Neural cell (in vitro differentiated cells): ENCODE measurements at regions not wholly inside any gene's neighbourhood (a gene's known extent, or its start where the extent isn't known, plus 50 kb on each side); places are given as distances from the start of the nearest gene placed in this dataset.

Experiments used
- H2AFZ ChIP-seq: fragments of 200-600, 300-800 bp; sonication (generic), shearing (Covaris generic); 2 replicates; pipeline ENCODE4 v1.6.0; 2014; ENCODE audit warnings: low read depth, mild to moderate bottlenecking, antibody characterized with exemption, low read length, moderate library complexity
- H3F3A ChIP-seq: fragments of 200-600 bp; shearing (Covaris generic); 2 replicates; pipeline ENCODE4 v1.6.1; 2016; ENCODE audit warnings: mild to moderate bottlenecking, moderate library complexity, mixed read lengths, antibody characterized with exemption, low read length; ENCODE audit not compliant: insufficient read depth, poor library complexity, severe bottlenecking
- H3K27ac ChIP-seq: fragments of 200-600, 300-800 bp; sonication (generic), shearing (Covaris generic); 2 replicates; pipeline ENCODE4 v1.5.1; 2014; ENCODE audit warnings: mild to moderate bottlenecking, low read length, moderate library complexity
- H3K27me3 ChIP-seq: fragments of 300-800, 200-600 bp; sonication (generic), shearing (Covaris generic); 2 replicates; pipeline ENCODE4 v1.6.0; 2014; ENCODE audit warnings: mild to moderate bottlenecking, low read depth, low read length, moderate library complexity; ENCODE audit not compliant: insufficient read depth
- H3K36me3 ChIP-seq: fragments of 300-800, 200-600 bp; sonication (generic), shearing (Covaris generic); 2 replicates; pipeline ENCODE4 v1.5.1; 2014; ENCODE audit warnings: mild to moderate bottlenecking, antibody characterized with exemption, low read length, moderate library complexity; ENCODE audit not compliant: insufficient read depth
- H3K4me2 ChIP-seq: fragments of 300-800, 200-600 bp; sonication (generic), shearing (Covaris generic); 2 replicates; pipeline ENCODE4 v1.6.0; 2014; ENCODE audit warnings: mild to moderate bottlenecking, low read length
- H3K4me3 ChIP-seq: fragments of 300-800, 200-600 bp; sonication (generic), shearing (Covaris generic); 2 replicates; pipeline ENCODE4 v1.5.1; 2014; ENCODE audit warnings: mild to moderate bottlenecking, low read length, moderate library complexity
- H3K79me2 ChIP-seq: fragments of 200-600 bp; shearing (Covaris generic); replicated peaks from 2 replicates; pipeline ENCODE4 v1.6.0; 2014; ENCODE audit warnings: mild to moderate bottlenecking, low read length, moderate library complexity; ENCODE audit not compliant: insufficient read depth
- H3K9ac ChIP-seq: fragments of 300-800, 200-600 bp; sonication (generic), shearing (Covaris generic); 2 replicates; pipeline ENCODE4 v1.6.1; 2016; ENCODE audit warnings: mild to moderate bottlenecking, low read length, mixed read lengths
- H3K9me2 ChIP-seq: fragments of 200-600 bp; shearing (Covaris generic); 2 replicates; pipeline ENCODE4 v1.6.1; 2016; ENCODE audit warnings: mild to moderate bottlenecking, low read length, mixed read lengths; ENCODE audit not compliant: insufficient read depth
- H3K9me3 ChIP-seq: fragments of 200-600, 300-800 bp; sonication (generic), shearing (Covaris generic); 2 replicates; pipeline ENCODE4 v1.6.1; 2016; ENCODE audit warnings: mild to moderate bottlenecking, mixed run types, low read length, moderate library complexity, mixed read lengths
- H4K20me1 ChIP-seq: fragments of 200-600 bp; shearing (Covaris generic); 2 replicates; pipeline ENCODE4 v1.6.1; 2016; ENCODE audit warnings: mild to moderate bottlenecking, mixed run types; ENCODE audit not compliant: insufficient read depth
- EP300 ChIP-seq: fragments of 450-650 bp; conservative IDR thresholded peaks from 2 replicates; pipeline ENCODE4 v1.6.1; 2014; ENCODE audit warnings: antibody characterized with exemption, mild to moderate bottlenecking, moderate library complexity; ENCODE audit not compliant: poor library complexity, severe bottlenecking
- EZH2 ChIP-seq: fragments of 200-600, 300-800 bp; shearing (Covaris generic), sonication (generic); IDR thresholded peaks from 2 replicates; pipeline ENCODE4 v1.6.1; 2014; ENCODE audit warnings: antibody characterized with exemption, low read length, borderline replicate concordance, mild to moderate bottlenecking; ENCODE audit not compliant: insufficient read depth, poor library complexity, severe bottlenecking
- MXI1 ChIP-seq: fragments of 450-650 bp; conservative IDR thresholded peaks from 2 replicates; pipeline ENCODE4 v1.6.1; 2014; ENCODE audit warnings: antibody characterized with exemption, mild to moderate bottlenecking; ENCODE audit not compliant: poor library complexity, severe bottlenecking
- POLR2AphosphoS5 ChIP-seq: IDR thresholded peaks from 2 replicates; pipeline ENCODE4 v1.6.1; 2012
- RAD21 ChIP-seq: fragments of 450-650 bp; conservative IDR thresholded peaks from 2 replicates; pipeline ENCODE4 v1.6.1; 2014; ENCODE audit warnings: antibody characterized with exemption, mild to moderate bottlenecking, moderate library complexity
- SMC3 ChIP-seq: fragments of 450-650 bp; conservative IDR thresholded peaks from 2 replicates; pipeline ENCODE4 v1.6.1; 2014; ENCODE audit warnings: antibody characterized with exemption, mild to moderate bottlenecking, moderate library complexity; ENCODE audit not compliant: poor library complexity
- TAF1 ChIP-seq: IDR thresholded peaks from 2 replicates; pipeline ENCODE4 v1.6.1; 2012; ENCODE audit warnings: low read depth
- TF ChIP-seq, protein P1 (sequence below): fragments of 450-650 bp; IDR thresholded peaks from 2 replicates; pipeline ENCODE4 v1.5.1; 2014; ENCODE audit warnings: antibody characterized with exemption, mild to moderate bottlenecking, moderate library complexity; ENCODE audit not compliant: poor library complexity, severe bottlenecking
- TF ChIP-seq, protein P2 (sequence below): IDR thresholded peaks from 2 replicates; pipeline ENCODE4 v1.6.1; 2012; ENCODE audit warnings: borderline replicate concordance

DNA sequence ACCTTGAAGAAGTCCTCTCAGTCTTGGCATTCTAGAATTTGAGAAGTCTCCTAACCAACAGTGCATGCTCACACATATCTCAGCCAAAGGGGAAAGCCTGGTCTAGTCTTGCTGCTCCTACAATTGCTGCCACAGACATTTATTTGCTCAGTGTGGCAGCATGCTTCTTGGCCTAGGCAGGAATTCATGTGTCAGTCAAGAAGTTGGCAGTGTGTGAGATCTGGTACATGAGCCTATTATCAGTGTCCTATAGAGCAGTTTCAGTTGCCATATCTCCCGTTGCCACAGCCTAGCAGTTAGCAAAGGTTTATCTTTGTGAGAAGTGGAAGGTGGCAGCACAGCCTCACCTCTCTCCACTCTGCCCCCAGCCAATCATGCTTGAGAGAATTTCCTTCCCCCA, 176.9 kb upstream of the ARHGEF9 start:
- no peak overlapping the region for H3K27ac ChIP-seq
- no peaks in the 10 kb centered on the region for H3K36me3 ChIP-seq
- H3K27me3 ChIP-seq: no peaks in the 10 kb centered on the region
- H3K9me2 ChIP-seq: no peaks in the 10 kb centered on the region
- H3K9me3 ChIP-seq: no peaks in the 10 kb centered on the region
- H3K4me2 ChIP-seq: no peak overlapping the region
- no peak overlapping the region for H3K4me3 ChIP-seq
- no peaks in the 10 kb centered on the region for H4K20me1 ChIP-seq
- TF ChIP-seq RAD21: no peak
- no peak for TF ChIP-seq POLR2AphosphoS5
- TF ChIP-seq MXI1: no peak
- TF ChIP-seq, protein P1, sequence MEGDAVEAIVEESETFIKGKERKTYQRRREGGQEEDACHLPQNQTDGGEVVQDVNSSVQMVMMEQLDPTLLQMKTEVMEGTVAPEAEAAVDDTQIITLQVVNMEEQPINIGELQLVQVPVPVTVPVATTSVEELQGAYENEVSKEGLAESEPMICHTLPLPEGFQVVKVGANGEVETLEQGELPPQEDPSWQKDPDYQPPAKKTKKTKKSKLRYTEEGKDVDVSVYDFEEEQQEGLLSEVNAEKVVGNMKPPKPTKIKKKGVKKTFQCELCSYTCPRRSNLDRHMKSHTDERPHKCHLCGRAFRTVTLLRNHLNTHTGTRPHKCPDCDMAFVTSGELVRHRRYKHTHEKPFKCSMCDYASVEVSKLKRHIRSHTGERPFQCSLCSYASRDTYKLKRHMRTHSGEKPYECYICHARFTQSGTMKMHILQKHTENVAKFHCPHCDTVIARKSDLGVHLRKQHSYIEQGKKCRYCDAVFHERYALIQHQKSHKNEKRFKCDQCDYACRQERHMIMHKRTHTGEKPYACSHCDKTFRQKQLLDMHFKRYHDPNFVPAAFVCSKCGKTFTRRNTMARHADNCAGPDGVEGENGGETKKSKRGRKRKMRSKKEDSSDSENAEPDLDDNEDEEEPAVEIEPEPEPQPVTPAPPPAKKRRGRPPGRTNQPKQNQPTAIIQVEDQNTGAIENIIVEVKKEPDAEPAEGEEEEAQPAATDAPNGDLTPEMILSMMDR: no peak
- TF ChIP-seq, protein P2, sequence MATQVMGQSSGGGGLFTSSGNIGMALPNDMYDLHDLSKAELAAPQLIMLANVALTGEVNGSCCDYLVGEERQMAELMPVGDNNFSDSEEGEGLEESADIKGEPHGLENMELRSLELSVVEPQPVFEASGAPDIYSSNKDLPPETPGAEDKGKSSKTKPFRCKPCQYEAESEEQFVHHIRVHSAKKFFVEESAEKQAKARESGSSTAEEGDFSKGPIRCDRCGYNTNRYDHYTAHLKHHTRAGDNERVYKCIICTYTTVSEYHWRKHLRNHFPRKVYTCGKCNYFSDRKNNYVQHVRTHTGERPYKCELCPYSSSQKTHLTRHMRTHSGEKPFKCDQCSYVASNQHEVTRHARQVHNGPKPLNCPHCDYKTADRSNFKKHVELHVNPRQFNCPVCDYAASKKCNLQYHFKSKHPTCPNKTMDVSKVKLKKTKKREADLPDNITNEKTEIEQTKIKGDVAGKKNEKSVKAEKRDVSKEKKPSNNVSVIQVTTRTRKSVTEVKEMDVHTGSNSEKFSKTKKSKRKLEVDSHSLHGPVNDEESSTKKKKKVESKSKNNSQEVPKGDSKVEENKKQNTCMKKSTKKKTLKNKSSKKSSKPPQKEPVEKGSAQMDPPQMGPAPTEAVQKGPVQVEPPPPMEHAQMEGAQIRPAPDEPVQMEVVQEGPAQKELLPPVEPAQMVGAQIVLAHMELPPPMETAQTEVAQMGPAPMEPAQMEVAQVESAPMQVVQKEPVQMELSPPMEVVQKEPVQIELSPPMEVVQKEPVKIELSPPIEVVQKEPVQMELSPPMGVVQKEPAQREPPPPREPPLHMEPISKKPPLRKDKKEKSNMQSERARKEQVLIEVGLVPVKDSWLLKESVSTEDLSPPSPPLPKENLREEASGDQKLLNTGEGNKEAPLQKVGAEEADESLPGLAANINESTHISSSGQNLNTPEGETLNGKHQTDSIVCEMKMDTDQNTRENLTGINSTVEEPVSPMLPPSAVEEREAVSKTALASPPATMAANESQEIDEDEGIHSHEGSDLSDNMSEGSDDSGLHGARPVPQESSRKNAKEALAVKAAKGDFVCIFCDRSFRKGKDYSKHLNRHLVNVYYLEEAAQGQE: no peak
- no peak for TF ChIP-seq SMC3
- TF ChIP-seq TAF1: no peak
- no peak for TF ChIP-seq EZH2
- no peak for TF ChIP-seq EP300
- no peaks in the 10 kb centered on the region for H3K79me2 ChIP-seq
- H3F3A ChIP-seq: no peaks in the 10 kb centered on the region
- no peak overlapping the region for H2AFZ ChIP-seq
- no peak overlapping the region for H3K9ac ChIP-seq

DNA sequence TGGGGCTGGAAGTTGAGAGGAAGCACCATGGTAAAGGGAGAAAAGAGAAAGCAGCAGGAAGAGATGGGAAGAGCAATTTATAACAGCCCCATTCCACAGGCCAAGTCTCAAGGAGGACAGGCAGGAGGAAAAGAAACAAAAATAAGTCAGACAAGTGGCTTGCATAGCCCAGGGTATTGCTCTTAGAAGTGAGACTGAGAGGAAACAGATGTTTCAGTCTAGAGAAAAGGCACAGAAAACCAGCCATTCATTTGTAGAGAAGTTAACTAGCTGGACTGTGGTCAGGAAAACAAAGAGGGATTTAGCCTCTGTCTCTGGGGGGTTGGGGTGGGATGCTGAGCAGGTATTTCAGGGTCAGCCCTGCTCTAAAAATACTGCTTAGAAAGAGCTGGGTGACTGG, 175.0 kb upstream of the ARHGEF9 start:
- no peak overlapping the region for H3K4me2 ChIP-seq
- H3F3A ChIP-seq: no peaks in the 10 kb centered on the region
- H3K9me2 ChIP-seq: no peaks in the 10 kb centered on the region
- H3K79me2 ChIP-seq: no peaks in the 10 kb centered on the region
- H3K36me3 ChIP-seq: no peaks in the 10 kb centered on the region
- H3K27me3 ChIP-seq: no peaks in the 10 kb centered on the region
- H3K27ac ChIP-seq: no peak overlapping the region
- no peak overlapping the region for H2AFZ ChIP-seq
- no peak for TF ChIP-seq EZH2
- no peak for TF ChIP-seq EP300
- no peak for TF ChIP-seq TAF1
- TF ChIP-seq POLR2AphosphoS5: no peak
- TF ChIP-seq, protein P1: no peak
- no peak for TF ChIP-seq SMC3
- no peak for TF ChIP-seq MXI1
- TF ChIP-seq, protein P2: no peak
- TF ChIP-seq RAD21: no peak
- no peaks in the 10 kb centered on the region for H3K9me3 ChIP-seq
- no peaks in the 10 kb centered on the region for H4K20me1 ChIP-seq
- no peak overlapping the region for H3K4me3 ChIP-seq
- H3K9ac ChIP-seq: no peak overlapping the region
